ENCODE measurements at regions not wholly inside any gene's neighbourhood (a gene's known extent, or its start where the extent isn't known, plus 50 kb on each side); places are given as distances from the start of the nearest gene placed in this dataset.

DNA sequence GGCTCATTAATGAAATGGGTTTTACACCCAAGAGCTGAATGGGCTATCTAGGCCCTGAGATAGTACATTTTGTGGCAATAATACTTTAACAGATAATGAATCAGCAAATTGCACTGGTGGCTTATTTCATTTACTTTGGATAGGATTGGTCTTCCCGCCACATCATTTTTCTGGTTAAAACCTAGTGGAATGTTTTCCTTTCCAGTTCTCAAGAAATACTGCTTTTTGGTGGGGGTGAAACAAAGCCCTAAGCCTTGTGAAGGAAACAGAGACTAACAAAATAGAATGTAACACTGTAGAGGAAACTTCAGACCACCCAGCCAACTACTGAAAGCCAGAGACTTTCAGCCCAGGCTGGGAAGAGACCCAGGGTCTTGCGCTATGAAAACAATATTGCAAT lies 172.2 kb downstream of the HHIPL2 start:
- TF ChIP-seq YY1 (IDR thresholded peaks at IDR 0.05; ENCODE audit: extremely low read depth, insufficient replicate concordance, low read depth, low read length), result no peak
- TF ChIP-seq, protein P1, sequence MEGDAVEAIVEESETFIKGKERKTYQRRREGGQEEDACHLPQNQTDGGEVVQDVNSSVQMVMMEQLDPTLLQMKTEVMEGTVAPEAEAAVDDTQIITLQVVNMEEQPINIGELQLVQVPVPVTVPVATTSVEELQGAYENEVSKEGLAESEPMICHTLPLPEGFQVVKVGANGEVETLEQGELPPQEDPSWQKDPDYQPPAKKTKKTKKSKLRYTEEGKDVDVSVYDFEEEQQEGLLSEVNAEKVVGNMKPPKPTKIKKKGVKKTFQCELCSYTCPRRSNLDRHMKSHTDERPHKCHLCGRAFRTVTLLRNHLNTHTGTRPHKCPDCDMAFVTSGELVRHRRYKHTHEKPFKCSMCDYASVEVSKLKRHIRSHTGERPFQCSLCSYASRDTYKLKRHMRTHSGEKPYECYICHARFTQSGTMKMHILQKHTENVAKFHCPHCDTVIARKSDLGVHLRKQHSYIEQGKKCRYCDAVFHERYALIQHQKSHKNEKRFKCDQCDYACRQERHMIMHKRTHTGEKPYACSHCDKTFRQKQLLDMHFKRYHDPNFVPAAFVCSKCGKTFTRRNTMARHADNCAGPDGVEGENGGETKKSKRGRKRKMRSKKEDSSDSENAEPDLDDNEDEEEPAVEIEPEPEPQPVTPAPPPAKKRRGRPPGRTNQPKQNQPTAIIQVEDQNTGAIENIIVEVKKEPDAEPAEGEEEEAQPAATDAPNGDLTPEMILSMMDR (IDR thresholded peaks at IDR 0.05 in 2 of 3, conservative IDR thresholded peaks at IDR 0.05 in 1 of 3; ENCODE audit: borderline replicate concordance in 1 of 3, insufficient read depth in 1 of 3, low read depth in 2 of 3, low read length in 2 of 3), result no peak
- TF ChIP-seq EZH2phosphoT487 (IDR thresholded peaks at IDR 0.05; ENCODE audit: borderline replicate concordance), result no peak
- no peak for TF ChIP-seq EZH2 (IDR thresholded peaks at IDR 0.05)
- no peak for TF ChIP-seq CEBPB (IDR thresholded peaks at IDR 0.05; ENCODE audit: low read depth)
- no peak for TF ChIP-seq POLR2AphosphoS5 (IDR thresholded peaks at IDR 0.05; ENCODE audit: low read depth, low read length)
- TF ChIP-seq, protein P2, sequence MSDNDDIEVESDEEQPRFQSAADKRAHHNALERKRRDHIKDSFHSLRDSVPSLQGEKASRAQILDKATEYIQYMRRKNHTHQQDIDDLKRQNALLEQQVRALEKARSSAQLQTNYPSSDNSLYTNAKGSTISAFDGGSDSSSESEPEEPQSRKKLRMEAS (IDR thresholded peaks at IDR 0.05), result no peak
- TF ChIP-seq, protein P3, sequence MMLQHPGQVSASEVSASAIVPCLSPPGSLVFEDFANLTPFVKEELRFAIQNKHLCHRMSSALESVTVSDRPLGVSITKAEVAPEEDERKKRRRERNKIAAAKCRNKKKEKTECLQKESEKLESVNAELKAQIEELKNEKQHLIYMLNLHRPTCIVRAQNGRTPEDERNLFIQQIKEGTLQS (IDR thresholded peaks at IDR 0.05), result no peak
- no peak for TF ChIP-seq RAD21 (IDR thresholded peaks at IDR 0.05; ENCODE audit: low read depth)

All from HCT116 (cell line).